NCI-H1436 treated with DMSO at 0.1 percent for 48 hours (cell line): ENCODE measurements at regions not wholly inside any gene's neighbourhood (a gene's known extent, or its start where the extent isn't known, plus 50 kb on each side); places are given as distances from the start of the nearest gene placed in this dataset.

Experiments used
- DNase-seq: peaks from one replicate; lab custom pipeline; 2025; lab: John Stamatoyannopoulos, UW

DNA sequence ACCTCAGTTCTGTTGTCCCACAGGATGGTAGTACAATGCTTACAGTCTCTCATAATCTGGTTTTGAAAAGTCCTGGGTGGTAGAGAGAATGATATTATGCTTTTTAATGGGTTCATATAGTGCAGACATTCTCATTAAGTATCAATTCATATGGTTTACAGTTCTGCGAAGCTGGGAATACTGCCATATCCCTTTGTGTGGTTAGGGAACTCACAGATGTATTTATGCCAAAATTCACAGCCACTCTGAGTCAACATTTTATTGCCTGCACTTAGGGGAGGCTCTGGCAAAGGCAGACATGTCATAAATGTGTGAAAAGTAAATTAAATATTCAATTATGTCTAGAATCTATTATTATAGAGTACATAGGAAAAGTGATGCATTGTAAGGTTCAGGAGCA, 808.2 kb downstream of the SUCLG1 start:
- no peak for DNase-seq

DNA sequence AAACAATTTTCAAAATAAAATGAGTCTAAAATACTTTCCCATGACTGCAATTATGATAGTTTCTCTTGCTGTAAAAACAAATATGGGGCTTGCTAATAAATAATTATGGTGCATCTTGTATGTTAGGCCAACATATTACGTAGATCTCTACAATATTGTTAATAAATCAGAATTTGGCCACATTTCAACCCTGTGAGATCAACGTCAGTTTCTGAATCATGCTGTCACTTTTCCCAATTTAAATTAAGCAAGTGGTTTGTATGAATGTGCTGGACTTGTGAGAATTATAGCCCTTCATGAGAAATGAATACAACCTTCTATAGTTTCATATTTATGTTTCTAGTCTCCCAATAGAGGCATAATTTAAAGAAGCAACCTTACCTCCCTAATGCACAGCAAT, 808.9 kb downstream of the SUCLG1 start:
- no peak for DNase-seq

DNA sequence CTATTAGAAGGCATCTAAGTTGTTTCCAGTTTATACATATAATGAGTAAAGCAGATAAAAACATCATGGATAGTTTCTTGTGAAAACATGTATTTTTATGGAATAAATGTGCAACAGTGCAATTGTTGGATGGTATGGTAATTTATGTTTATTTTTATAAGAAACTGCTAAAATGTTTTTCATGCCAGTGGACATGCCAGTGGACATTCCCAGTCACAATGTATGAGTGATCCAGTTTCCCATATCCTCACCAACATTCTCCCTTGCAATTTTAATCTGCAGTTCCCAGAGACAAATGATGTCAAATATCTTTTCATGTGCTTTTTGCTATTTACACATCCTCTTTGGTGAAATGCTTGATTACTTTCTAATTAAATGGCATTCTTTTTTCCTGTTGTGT, 818.6 kb downstream of the SUCLG1 start:
- no peak for DNase-seq

DNA sequence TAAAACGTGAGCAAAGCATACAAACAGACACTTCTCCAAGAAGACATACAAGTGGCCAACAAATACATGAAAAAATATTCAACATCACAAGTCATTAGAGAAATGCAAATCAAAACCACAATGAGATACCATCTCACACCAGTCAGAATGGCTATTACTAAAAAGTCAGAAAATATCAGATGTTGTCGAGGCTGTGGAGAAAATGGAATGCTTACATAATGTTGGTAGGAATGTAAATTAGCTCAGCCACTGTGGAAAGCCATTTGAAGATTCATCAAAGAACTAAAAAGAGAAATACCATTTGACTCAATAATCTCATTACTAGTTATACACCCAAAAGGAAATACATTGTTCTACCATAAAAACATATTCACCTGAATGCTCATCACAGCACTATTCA, 825.7 kb downstream of the SUCLG1 start:
- no peak for DNase-seq

DNA sequence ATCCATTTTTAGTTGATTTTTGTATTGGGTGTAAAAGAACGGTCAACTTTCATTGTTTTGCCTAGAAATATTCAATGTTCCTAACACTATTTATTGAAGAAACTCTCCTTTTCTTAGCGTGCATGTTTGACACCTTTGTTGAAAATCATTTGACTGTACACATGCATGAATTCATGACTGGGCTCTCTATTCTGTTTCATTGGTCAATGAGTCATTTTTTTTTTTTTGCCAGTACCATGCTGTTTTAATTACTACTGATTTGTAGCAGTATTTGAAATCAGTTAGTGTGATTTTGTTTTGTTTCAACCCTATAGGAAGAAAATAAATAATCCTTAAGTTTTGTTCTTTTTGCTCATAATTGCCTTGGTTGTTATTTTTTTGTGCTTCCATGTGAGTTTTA, 828.7 kb downstream of the SUCLG1 start:
- DNase-seq: no peak

DNA sequence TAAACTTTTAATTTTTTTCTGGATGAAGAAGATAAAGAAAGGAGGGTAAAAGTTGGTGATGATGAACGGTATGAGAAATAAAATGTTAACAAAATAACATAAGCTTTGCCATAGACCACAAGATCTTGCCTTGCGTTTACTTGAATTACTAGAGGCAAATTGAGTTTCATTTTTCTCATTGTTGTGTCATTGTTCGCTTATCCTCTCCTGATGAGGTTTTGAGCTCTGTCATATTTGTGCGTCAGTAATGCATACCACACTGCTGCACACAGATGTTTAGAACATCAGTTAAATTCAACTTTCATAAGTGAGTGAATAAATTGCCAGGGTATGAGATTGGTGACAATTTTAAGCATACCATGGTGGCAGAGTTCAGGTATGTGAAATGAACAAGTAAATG, 843.6 kb downstream of the SUCLG1 start:
- no peak for DNase-seq

DNA sequence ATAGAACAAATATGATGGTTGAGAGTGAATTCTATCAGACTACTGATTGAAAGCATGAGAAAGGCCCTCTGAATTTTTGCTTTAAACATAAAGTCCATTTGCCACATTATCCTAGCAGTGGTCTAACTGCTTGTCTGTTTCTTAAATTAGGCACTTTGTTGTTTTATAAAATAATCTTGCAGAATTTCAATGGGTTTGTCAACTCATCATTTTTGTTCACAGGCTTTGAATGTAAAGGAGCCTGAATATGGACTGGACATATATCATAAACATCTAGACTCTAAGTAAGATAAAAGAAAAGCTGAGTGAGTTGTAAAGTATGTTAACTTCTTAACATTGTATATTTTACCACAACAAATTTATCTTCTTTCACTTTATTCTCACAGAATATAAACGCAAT, 845.9 kb downstream of the SUCLG1 start:
- DNase-seq: no peak

DNA sequence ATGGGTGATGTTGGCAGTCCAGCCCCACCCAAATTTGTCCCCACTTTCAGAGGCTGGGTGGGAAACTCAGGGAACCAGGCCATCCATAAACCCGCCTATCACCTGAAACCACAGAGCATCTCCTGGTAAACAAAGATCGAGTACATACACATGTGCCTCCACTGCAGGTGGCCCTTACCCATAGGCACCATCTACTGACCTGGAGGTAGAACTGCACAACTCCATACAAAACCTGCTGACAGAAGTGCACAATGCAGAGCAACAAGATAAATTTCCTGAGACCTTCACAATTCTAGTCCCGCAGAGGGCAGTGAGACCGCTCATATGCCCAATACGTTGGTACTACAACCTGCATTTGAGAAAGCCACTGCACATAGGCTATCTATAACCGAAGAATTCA, 856.3 kb downstream of the SUCLG1 start:
- DNase-seq: no peak

DNA sequence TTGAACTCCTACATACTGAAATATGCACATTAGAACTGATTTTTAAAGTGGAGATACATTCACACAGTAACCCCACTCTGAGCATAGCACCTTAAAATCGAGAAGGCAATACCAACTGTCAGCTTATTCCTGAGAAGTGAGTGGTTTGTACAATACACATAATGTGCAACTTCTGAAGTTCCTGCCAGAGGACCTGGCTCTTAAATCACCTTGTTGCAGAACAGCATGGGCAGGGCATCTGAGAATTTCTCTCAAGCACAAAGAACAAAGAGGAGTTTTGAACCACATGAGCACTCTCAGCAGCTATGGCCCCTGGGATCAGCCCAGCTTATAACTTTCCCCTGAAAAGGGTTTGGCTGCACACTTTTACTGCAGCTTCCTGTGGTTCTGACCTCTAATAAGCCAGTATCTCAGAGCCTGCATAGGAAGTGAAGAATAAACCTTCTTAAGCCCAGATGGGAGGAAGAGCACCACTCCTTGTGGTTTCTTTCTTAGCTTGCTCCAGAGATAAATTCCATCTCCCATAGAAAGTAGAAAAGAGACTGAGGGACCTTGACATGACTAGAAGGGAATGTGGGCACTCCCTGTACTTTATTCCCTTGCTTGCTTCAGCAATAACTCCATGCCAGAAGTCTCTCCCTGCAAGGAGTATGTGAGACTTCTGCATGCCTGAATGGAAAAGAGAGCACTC, 862.3 kb downstream of the SUCLG1 start:
- no peak for DNase-seq

DNA sequence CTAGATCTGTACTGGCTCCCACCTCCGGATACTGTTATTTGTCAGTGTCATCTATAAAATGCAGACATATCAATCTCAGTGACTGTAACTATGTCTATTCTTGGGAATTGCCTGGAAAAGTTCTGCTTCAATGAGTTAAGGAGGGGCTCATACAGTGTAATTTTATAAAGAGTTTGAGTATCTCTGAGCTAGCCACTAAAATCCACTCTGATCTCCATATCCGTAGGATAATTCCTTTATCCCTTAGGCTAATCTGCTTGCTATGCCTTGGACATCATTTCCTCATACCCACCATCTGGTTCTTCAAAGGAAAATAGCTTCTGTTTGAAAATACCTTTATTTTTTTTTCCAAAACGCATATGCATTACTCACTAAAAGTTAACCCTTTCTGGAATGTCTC, 863.2 kb downstream of the SUCLG1 start:
- no peak for DNase-seq

DNA sequence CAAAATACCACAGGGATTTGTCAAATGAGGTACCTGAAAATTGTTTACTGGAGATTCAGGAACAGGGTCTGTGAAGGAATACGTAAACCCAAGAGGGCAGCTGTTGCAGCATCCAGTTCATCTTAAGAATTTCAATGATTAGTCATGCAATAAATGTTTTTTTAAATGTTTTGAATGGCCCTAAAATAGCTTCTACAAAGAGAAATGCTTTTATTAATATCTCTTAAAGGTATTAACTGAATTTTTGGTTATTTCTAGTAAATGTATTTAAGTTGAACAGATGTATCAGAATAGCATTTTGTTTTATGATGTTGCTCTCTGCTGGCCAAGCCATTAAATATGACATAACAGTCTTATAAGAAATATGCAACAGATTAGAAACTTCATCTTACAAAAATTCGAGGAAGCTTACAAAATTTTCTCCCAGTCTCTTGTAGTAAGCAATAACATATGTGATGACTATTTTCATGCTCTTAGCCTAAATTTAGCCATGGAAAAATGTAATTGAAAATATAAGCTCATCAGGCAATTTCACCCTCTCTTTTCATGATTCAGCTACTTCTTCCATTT, 863.9 kb downstream of the SUCLG1 start:
- DNase-seq: no peak

DNA sequence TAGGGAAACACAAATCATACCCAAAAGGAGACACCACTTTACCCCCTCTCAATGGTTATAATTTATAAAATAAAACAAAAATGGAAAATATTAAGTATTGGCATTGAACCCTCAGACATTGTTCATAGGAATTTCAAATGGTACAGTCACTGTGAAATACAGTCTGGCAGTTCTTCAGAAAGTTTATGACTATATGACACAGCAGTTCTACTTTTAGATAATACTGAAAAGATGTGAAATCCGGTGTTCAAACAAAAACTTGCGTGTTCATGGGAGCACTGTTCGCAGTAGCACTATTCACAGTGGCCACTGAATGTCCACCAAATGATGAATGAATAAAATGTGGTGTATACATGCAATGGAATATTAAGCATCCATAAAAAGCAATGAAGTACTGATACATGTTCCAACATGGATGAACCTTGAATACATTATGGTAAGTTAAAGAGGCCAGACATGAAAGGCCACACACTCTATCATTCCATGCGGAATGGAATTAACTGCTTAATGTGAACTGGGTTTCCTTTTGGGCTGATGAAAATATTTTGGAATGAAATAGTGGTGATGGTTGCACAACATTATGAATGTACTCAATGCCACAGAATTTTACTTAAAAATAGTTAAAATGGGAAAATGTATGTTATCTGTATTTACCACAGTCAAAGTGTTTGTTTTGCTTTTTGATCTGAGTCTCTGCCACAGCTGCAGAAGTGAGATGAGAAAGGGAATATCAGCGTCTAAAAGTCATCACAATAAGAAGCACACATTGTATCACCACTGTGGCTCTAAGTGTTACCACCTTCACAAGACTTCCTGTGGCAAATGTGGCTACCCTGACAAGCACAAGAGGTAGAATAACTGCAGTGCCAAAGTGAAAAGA, 864.6 kb downstream of the SUCLG1 start:
- no peak for DNase-seq

DNA sequence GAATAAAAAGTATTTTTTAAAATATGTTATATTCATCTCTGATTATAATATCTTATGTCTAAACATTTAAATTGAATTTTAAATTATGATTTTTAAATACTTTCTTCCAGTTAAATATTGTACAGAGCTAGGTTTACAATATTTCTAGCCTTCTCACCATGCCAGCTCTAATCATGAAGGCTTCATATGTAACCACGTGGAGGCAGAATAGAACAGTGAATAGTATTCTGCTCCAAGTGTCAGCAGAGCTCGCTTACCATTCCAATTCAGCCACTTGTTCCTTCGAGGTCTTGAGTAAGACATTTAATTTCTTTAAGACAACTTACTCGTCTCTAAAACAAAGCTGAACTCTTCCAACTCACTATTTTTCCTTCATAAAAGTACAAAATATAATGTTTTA, 871.8 kb downstream of the SUCLG1 start:
- no peak for DNase-seq

DNA sequence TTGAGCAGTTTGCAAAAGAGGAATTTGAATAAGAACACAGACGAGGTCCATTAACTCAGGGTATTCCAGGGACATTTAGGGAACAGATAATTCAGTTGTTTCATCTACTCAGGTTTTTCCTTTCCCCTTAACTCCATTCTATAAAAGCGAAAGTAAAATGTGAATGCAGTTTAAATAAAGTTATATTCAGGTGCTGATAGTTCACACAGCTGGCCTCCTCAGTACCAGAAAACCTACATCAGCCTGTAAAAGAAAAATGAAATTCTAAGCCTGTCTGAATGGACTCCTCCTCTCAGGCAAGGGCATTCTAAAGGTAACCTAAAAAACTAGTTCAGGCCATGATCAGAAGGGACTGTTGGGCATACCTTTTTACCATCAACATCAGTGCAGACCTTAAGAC, 873.8 kb downstream of the SUCLG1 start:
- DNase-seq: no peak

DNA sequence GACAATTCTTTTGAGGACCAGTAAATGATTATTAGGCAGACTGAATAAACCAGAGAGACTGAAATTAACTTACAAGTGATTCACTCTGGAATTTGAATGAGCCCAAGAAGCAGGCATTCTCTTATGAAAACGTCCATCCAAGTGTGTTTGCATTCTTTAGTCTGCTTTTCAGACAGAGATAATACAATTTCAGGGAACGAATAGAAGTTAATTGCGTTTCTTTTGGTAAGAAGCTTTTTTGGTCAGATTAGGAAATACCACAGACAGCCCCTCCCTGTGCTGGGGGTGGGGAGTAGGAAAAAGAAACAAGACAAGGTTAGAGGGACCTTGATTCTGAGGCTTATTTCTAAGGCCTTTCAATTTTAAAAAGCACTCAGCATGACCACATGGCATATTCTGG, 874.4 kb downstream of the SUCLG1 start:
- no peak for DNase-seq

DNA sequence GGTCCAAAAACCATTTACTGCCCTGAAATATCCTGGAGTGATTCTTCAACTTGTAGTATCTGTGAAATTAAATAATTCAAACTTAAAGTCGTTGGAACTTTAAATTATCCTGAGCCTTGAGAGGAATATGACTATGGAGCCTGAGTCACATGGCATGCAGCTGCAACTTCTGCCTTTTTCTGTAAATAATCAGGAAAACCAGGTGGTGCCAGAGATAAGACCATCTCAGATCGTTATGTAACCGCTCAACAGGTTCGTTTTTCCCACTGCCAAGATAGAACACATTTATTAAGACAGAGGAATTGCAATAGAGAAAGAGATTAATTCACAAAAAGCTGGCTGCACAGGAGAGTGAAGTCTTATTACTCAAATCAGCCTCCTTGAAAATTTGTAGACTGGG, 876.5 kb downstream of the SUCLG1 start:
- no peak for DNase-seq

DNA sequence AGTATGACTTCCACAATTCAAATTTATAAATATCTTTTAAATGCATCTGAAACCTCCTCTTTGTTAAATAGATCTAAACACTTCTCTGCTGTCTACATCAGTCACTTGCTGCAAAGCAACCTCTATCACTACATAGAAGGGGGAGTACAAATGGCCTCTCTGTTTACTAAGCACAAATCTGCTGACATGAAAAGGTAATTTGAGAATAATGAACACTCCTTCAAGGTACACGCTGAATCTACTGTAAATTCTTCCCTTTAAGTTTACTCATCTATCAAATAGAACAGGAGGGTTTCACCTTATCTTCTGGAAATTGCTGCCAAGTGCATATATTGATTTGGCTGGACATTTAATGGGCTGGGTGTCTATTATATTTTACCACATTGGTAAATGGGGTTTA, 879.6 kb downstream of the SUCLG1 start:
- DNase-seq: no peak

DNA sequence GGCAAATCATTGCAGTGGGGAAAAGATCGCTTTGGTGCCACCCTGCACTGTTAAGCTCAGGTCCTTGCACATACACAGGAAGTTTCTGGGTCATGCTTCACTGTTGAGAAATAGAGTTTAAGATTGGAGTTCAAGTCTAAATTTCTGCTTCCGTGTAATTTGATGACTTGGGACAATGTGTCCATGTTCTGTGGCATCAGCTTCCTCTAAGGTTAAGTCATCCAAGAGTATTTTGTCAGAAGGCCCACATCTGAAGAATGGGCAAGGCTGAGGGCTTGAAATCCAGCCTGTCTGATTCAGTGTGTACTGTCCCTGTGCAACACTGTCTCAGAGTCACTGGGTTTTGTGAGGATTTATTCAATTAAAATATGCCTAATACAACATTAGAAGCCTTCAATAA, 880.7 kb downstream of the SUCLG1 start:
- no peak for DNase-seq

DNA sequence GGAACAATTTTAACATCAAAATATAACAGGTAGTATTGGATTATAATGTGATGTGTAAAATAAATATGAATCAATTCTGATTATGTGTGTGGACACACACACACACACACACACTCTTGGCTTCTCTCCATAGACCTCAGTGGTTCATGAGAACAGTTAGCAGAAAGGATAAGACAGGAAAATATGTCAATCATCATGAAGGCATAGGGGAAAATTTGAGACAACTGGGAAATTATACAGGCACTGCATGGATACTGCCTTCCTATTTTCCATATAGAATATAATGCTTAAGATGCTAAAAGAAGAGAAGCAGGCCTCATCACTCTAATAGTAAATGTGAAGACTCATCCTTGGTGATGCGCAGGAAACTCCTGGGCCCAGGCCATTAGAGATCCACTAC, 884.5 kb downstream of the SUCLG1 start:
- no peak for DNase-seq

DNA sequence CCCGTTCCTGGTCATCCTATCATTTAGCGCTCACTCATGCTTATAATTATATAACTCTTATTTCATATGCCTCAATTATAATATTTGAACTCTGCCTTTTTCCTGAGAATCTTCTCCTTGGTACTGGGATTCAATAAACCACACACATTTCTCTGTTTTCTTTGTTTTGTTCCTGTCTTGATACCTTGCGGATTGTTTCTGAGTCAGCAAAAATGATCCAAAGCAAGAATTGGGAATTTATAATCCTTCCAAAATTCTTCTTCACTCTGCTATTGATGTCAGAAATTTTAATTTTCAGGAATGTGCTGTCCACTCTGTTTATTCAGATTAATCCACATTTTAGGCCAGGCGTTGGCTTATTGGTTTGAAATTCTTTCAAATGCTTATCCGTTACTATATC, 886.0 kb downstream of the SUCLG1 start:
- DNase-seq: no peak

DNA sequence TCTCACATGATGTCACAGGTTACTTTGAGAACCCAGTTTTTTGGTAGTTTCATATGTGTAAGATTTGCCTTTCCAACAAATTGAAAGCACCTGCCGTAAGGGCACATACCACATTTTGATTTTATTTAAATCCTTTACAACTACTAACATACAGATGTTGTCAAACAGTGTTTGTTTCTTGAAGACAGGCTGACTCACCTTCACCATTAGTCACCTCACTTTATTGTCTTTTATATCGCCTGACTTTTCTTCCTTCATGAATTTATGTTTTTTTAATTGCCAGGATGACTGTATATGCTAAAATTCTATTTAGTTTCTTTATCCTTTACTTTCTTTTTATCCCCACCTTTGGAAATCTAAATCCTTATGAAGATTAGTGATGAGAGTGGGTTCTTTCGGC, 886.7 kb downstream of the SUCLG1 start:
- no peak for DNase-seq

DNA sequence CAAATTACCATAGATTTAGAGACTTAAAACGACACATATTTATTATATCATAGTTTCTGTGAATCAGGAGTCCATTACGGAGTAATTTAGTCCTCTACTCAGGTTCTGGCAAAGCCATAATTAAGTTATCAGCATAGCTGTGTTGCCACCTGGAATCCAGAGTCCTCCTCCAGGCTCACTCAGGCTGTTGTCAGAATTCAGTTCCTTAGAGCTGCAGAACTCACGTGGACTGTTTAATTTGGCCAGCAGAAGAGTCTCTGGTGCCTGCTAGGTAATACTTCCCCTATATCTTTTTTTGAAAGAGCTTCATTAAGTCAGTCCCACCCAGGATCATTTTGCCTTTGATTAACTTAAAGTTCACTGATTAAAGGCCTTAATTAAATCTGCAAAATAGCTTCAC, 891.5 kb downstream of the SUCLG1 start:
- DNase-seq: no peak

DNA sequence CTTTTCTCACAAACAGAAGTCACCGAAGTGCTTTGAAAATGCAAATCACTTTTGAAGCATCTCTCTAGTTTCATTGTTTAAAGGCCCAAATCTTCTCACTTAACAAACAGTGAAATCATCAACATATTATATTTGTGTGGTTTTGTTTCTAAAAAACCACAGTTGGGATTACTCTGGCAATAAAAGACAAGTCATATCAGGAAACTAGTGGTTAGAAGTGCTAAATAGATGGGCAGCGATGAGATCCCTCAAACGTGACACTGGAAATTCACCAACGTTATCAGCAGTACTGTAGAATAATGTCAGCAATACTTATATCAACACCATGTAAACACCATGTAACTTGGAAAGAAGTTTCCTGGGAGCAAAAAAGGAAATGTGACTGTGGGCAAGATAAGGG, 893.5 kb downstream of the SUCLG1 start:
- DNase-seq: no peak
